Right lobe of liver (tissue), 4 donors: ENCODE measurements at regions not wholly inside any gene's neighbourhood (a gene's known extent, or its start where the extent isn't known, plus 50 kb on each side); places are given as distances from the start of the nearest gene placed in this dataset.

Experiments used
- CTCF ChIP-seq, 4 donors: fragments of 200-600 bp in 3 of 4; fragments of 450-650 bp in 1 of 4; IDR thresholded peaks; one replicate each; pipeline versions ENCODE4 v1.5.1 to v1.8.0; 2016 to 2022; ENCODE audit warnings: antibody characterized with exemption in 4 of 4, mild to moderate bottlenecking in 2 of 4
- POLR2A ChIP-seq: fragments of 450-650 bp; IDR thresholded peaks from one replicate; pipeline ENCODE4 v1.6.1; 2017; ENCODE audit warnings: antibody characterized with exemption, mild to moderate bottlenecking
- donor health status: DM: no; HTN: no; CAD: no.
- donor health status: DM: no; HTN: no; CAD: no.
- donor health status: DM: no; HTN: yes; CAD: no.

- TF ChIP-seq CTCF (IDR thresholded peaks at IDR 0.05) (no peak), POLR2A (no peak)
Measured at GRCh38 chr14:105840266-105841021, 314.1 kb downstream of the TMEM121 start.
